Muscle of arm (tissue), 1 donor: ENCODE measurements at regions not wholly inside any gene's neighbourhood (a gene's known extent, or its start where the extent isn't known, plus 50 kb on each side); places are given as distances from the start of the nearest gene placed in this dataset.

ENCODE experiments used
- DNase-seq: peaks from one replicate; pipeline ENCODE4 v3.0.0-alpha.2; 2013

GRCh38 chr11:112355726-112356125 lies 95.1 kb upstream of the PLET1 start:
- DNase-seq, result no peak

GRCh38 chr11:112357488-112357887 lies 96.8 kb upstream of the PLET1 start:
- no peak for DNase-seq

GRCh38 chr11:112361396-112361795 lies 100.7 kb upstream of the PLET1 start:
- no peak for DNase-seq

GRCh38 chr11:112363527-112363926 lies 102.9 kb upstream of the PLET1 start:
- no peak for DNase-seq

- no peak for DNase-seq
Observed at GRCh38 chr11:112364962-112365481, 104.4 kb upstream of the PLET1 start.

GRCh38 chr11:112366012-112366411 lies 105.4 kb upstream of the PLET1 start:
- no peak for DNase-seq

GRCh38 chr11:112366777-112367176 lies 106.1 kb upstream of the PLET1 start:
- DNase-seq, result no peak

- DNase-seq, result no peak
Observed at GRCh38 chr11:112367461-112367860, 106.8 kb upstream of the PLET1 start.

- DNase-seq, result no peak
Observed at GRCh38 chr11:112367895-112368294, 107.2 kb upstream of the PLET1 start.

- DNase-seq, result no peak
Observed at GRCh38 chr11:112368381-112368780, 107.7 kb upstream of the PLET1 start.

- DNase-seq, result no peak
Observed at GRCh38 chr11:112369374-112369773, 108.7 kb upstream of the PLET1 start.

GRCh38 chr11:112369916-112370315 lies 109.3 kb upstream of the PLET1 start:
- no peak for DNase-seq

GRCh38 chr11:112374486-112375140 lies 114.0 kb upstream of the PLET1 start:
- no peak for DNase-seq

- no peak for DNase-seq
Observed at GRCh38 chr11:112377946-112378345, 117.3 kb upstream of the PLET1 start.

- no peak for DNase-seq
Observed at GRCh38 chr11:112380464-112380863, 119.8 kb upstream of the PLET1 start.

GRCh38 chr11:112381578-112381977 lies 120.9 kb upstream of the PLET1 start:
- no peak for DNase-seq

- DNase-seq, result no peak
Observed at GRCh38 chr11:112382561-112382960, 121.9 kb upstream of the PLET1 start.

GRCh38 chr11:112388496-112388895 lies 127.8 kb upstream of the PLET1 start:
- DNase-seq, result no peak

GRCh38 chr11:112391086-112391485 lies 130.4 kb upstream of the PLET1 start:
- DNase-seq, result no peak

GRCh38 chr11:112392904-112393303 lies 132.2 kb upstream of the PLET1 start:
- no peak for DNase-seq

- no peak for DNase-seq
Observed at GRCh38 chr11:112394304-112394703, 133.6 kb upstream of the PLET1 start.

- no peak for DNase-seq
Observed at GRCh38 chr11:112396076-112396475, 135.4 kb upstream of the PLET1 start.

GRCh38 chr11:112398798-112399478 lies 138.3 kb upstream of the PLET1 start:
- DNase-seq, result no peak
